ENCODE measurements at regions not wholly inside any gene's neighbourhood (a gene's known extent, or its start where the extent isn't known, plus 50 kb on each side); places are given as distances from the start of the nearest gene placed in this dataset.
"Not testable (repeated sequence)": the region's sequence is repeated elsewhere in the genome, so short reads cannot be mapped to it uniquely, and the experiment has no call there.

GRCh38 chr4:86506591-86506990 lies 87.5 kb upstream of the PTPN13 start:
- no peak overlapping the region for H3K4me3 ChIP-seq (ENCODE audit: low read depth, low read length)
- TF ChIP-seq CTCF (IDR thresholded peaks at IDR 0.05; ENCODE audit: low read depth, low read length, missing control alignments), result no peak
- no peak for DNase-seq (ENCODE audit: low read depth)

GRCh38 chr4:86508436-86508835 lies 85.7 kb upstream of the PTPN13 start:
- TF ChIP-seq CTCF (IDR thresholded peaks at IDR 0.05; ENCODE audit: low read depth, low read length, missing control alignments), result no peak
- no peak overlapping the region for H3K4me3 ChIP-seq (ENCODE audit: low read depth, low read length)
- no peak for DNase-seq (ENCODE audit: low read depth)

GRCh38 chr4:86511590-86511989 lies 82.5 kb upstream of the PTPN13 start:
- DNase-seq (ENCODE audit: low read depth), result no peak
- no peak for TF ChIP-seq CTCF (IDR thresholded peaks at IDR 0.05; ENCODE audit: low read depth, low read length, missing control alignments)
- H3K4me3 ChIP-seq (ENCODE audit: low read depth, low read length), result no peak overlapping the region

- no peak for TF ChIP-seq CTCF (IDR thresholded peaks at IDR 0.05; ENCODE audit: low read depth, low read length, missing control alignments)
- no peak for DNase-seq (ENCODE audit: low read depth)
- no peak overlapping the region for H3K4me3 ChIP-seq (ENCODE audit: low read depth, low read length)
These were observed 81.5 kb upstream of the PTPN13 start for GRCh38 chr4:86512631-86513030.

- not testable (repeated sequence) for H3K4me3 ChIP-seq (ENCODE audit: low read depth, low read length); DNase-seq (ENCODE audit: low read depth)
These were observed 78.2 kb upstream of the PTPN13 start for GRCh38 chr4:86515963-86516362.

GRCh38 chr4:86521373-86521969 lies 72.6 kb upstream of the PTPN13 start:
- no peak for TF ChIP-seq CTCF (IDR thresholded peaks at IDR 0.05; ENCODE audit: low read depth, low read length, missing control alignments)
- DNase-seq (ENCODE audit: low read depth), result no peak
- no peak overlapping the region for H3K4me3 ChIP-seq (ENCODE audit: low read depth, low read length)

GRCh38 chr4:86522349-86522748 lies 71.8 kb upstream of the PTPN13 start:
- no peak for TF ChIP-seq CTCF (IDR thresholded peaks at IDR 0.05; ENCODE audit: low read depth, low read length, missing control alignments)
- DNase-seq (ENCODE audit: low read depth), result no peak
- H3K4me3 ChIP-seq (ENCODE audit: low read depth, low read length), result no peak overlapping the region
